ENCODE measurements at regions not wholly inside any gene's neighbourhood (a gene's known extent, or its start where the extent isn't known, plus 50 kb on each side); places are given as distances from the start of the nearest gene placed in this dataset.
A peak's percentile ranks its signal among the peaks of the same experiment; 100 is the strongest.
"Not testable (repeated sequence)": the region's sequence is repeated elsewhere in the genome, so short reads cannot be mapped to it uniquely, and the experiment has no call there.

DNA sequence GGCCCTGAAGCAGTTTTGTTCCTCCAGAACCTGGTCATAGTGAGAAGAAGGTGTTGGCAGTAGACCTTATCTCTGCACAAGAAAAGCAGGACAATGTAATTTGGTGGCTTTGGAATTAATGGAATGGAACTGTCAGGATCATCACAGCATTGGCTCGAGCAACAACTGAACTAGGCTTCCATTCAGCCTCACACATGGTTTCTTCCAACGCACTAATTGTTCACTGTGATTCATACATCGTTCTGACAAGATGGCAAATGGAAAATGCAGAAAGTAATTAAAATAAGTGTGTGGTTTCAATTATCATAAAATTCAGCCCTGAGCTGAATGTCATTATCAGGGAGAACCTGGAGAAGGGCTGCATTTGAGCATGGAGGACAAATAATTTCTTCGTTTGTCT is 80.6 kb downstream of the MFSD1 start:
- no peak for DNase-seq (ENCODE audit: low read depth)

DNA sequence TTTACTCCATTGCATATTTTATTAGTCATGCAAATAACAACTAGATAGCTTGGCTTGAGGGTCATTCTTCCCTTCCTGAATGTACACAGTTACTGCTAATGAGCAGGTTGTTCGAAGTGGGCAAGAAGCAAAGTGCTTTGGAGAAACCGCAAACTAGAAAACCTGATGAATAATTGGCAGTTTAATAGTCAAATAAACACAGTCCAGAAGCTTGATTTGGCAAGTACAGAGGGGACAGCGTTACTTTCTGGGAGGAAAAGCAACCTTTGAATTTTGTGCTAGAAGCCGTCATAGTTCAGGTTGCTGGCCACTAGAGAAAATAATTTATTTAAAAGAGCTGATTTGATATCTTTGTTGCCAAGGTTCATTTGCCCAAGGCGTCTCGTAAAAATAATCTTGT is 94.9 kb downstream of the MFSD1 start:
- DNase-seq (ENCODE audit: low read depth), result no peak

DNA sequence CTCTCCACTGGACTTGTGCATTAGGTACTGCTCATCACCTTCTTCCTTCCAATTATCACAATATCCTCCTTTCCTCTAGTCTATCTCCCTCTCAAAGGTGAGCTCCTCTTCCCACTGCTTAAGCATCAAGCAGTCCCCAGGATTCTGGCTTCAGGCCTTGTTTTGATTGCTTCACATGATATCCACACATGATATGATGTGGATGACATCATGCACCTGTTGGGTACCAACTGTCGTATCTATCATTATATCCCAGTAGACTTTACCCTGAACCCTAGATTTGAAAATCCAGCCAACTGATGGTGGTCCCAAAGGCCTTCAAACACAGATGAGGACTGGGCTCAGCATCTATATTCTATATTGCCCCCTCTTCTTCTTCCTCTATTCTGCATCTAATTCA is 104.9 kb downstream of the MFSD1 start:
- no peak for DNase-seq (ENCODE audit: low read depth)

DNA sequence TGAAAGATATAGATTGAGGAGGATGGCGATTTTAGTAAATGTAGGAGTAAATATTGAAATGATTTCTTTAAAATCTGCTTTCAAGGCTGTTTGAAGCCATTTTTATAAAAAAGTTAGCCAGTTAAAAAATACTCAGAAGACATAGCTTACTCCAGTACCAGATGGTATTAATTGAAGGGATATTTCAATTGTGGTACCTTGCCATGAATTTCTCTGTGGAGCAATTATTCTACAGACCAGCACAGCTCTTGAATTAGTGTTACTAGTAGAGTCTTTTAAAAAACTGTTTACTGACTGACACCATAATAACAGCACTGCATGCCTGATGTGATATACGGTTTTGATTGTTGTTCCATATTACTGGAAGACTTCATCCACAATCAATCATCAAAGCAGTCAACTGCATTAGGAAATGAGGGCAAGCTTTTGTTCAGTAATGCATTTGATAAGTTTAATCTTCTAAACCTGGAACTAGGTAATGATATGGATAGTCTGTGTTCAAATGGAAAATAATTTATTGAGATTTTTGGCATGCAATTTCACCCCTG is 106.4 kb downstream of the MFSD1 start:
- DNase-seq (ENCODE audit: low read depth), result no peak

DNA sequence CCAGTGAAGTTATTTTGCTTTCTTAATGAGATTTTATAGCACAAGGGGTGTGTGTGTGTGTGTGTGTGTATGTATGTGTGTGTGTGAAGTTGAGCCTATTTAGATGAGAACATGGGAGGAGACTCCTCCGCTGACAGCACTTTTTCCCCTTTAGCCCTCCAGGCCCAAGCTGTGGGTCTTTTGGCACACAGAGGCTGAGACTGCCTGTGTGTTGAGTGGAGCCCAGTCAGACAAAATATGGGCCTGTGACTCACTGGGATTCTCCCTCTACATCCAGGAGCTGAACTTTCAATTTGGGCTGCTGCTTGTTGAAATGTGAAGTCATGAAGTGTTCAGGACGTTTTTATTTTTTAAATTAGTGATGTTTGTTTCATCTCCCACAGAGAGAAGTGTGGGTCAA is 108.0 kb downstream of the MFSD1 start:
- peak; percentile 12 for DNase-seq (ENCODE audit: low read depth)

DNA sequence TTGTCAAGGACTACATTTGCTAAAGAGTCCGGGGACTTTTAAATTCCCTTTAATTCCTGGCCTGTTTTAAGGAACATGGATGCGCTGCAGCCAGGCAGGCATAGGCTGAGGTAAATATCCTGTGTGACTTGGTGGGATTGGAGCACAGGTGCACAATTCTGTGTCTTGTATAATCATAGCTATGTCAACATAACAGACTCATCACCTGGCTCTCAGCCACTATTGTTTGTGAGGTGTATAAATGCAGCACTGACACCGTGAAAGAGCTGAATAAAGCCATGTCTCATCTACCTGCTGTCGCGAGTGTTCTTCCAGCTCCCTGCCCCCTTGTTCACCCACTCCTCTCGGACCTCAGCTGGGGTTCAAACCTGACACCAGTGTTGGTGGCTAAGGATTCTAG is 109.7 kb downstream of the MFSD1 start:
- peak; percentile 24 for DNase-seq (ENCODE audit: low read depth)

DNA sequence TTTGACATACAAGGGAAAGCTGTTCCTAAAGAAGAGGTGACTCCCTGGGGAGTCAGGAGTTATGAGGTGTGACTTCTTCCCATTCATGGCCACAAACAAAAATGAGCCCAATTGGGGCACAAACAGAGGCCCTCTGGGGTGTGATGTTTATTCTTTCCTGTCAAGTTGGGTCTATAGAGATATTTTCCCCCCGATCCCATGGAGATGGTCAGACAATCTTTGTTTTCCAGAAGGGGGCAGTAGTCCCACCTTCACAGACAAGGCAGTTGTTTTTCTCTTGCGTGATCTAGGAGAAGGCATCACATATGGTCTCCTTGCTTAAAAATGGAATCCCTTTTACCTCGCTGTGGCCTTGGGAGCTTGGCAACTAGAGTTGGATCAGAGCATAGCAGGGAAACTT is 110.3 kb downstream of the MFSD1 start:
- no peak for DNase-seq (ENCODE audit: low read depth)

DNA sequence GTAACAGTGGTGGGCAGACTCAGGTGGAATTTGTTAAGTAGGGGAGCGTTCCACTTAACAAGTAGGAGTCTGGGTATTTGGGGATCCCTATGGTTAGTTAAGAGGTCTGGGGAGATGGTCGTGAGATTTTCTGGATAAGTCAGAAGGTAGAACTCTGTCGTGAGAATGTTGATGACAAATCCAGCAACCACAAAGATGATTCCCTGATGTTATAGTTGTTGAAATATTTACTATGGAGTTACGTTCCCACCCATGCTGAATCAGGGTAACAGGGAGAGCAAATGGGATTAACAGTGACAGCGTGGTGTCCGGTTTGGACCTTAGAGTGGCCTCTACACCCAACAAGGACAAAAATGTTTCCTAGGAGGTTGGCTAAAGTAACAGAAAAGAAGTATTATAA is 110.8 kb downstream of the MFSD1 start:
- no peak for DNase-seq (ENCODE audit: low read depth)

DNA sequence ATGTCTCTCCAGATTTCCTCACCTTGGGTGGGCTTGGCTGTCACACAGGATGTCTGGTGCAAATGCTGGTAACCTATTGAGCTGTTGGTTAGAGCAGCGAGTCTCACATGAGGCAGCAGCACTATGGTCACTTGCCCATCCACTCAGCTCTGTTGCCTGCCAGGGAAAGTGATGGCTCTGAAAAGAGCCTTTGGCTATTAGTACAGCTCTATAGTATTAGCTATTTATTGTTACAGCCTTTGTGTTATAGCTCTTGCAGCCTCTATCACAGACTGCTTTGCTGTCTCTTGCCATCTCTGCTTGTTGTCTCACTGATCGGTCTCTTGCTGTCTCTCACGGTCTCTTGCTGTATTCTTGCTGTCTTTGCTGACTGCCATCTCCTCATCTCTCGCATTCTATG is 114.3 kb downstream of the MFSD1 start:
- DNase-seq (ENCODE audit: low read depth), result no peak

DNA sequence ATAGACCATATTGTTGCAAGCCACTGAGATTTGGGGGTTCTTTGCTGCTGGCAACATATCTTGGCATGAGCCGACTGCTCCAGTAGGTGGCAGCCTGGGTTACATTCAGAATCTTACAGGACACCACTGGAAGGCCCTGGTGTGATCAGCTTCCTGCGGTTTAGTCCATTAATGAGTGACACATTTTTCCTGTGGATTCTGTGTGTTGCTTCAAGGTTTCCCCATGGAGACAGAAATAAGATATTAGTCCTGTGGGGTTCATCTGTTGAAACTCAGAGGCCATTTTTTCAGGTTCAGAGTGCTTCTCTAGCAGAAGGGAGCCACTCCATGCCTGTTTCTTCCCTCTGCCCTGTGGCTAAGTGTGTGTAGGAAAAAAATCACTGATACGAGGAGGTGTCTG is 116.2 kb downstream of the MFSD1 start:
- peak; percentile 86 for DNase-seq (ENCODE audit: low read depth)

DNA sequence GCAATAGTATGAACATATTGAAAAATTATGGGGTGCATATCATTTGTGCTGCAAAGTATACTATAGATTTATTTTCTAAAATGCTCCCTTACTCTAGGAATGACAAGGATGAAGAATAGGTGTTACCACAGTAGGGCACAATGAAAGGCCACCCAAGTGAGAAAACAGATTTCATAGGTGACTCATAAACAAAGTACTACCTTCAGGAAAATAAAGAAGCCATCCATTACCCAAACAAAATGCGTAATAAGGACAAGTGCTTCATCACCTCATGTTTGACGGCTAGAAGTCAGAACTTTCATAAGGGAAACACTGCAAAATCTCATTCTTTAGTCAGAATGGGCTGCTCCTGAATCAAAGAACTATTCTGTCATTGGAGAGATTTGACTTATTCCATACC is 116.6 kb downstream of the MFSD1 start:
- no peak for DNase-seq (ENCODE audit: low read depth)

DNA sequence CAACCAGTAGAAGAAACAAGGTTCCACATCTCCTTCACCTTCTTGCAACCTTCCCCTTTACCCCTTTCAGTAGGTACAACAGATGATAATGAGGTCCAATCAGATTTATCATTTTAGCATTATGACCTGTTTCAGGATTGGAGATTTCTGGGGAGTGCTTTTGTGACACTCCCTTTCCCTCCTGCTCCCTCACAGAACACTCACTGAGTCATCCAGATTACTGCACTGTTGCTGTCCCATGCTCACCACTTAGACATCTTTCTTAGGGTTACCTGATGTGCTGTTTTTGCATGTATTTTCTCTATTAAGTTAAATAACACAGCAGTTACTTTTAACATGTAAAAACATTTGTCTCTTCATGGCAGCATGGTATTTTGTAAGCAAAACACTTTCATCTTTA is 118.5 kb downstream of the MFSD1 start:
- no peak for DNase-seq (ENCODE audit: low read depth)

DNA sequence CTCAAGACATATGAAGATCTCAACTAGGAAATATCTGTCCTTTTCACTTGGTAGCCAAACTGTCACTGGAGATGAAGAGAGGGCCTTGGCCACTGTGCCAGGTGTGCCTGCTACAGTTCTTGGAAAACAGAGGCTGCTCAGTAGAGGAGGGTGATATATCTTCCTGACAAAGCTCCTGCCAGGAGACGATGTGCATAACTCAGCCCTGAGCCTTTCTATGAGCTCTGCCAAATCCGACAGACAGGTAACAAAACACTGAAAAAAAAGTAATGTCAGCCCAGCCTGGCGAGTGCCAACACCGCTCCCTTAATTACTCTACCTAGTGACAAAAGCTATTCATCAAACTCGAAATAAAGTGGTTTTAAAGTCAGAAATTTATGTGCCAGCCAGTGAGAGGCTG is 123.2 kb downstream of the MFSD1 start:
- DNase-seq (ENCODE audit: low read depth), result no peak

DNA sequence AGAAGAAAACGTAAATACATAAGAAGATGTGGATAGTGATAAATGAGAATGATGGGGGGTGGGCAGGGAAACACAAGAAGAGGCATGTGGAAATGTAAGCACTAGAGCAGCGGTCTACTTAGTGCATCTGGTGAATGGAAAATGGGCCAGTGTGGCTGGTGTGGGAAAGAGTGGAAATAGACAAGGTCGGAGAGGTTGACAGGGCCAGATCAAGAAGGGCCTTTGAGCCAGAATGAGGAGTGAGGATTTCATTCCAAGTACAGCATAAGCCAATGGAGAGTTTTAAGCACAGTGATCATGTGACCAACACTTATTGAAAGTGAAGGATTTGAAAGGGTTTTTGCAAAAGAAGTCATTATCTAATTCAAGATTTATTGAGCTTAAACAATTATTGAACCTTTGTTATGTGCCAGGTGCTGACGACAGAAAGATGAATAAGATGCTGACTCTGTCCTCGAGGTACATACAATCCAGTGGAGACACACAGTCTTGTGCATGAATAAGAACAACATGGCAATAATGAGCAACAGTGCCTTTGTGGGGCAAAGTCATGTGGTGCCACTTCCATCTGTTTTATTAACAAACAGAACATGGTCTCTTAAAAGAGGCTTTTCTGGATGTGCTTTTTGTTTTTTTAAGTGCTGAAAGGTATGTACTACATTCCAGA is 124.1 kb downstream of the MFSD1 start:
- DNase-seq (ENCODE audit: low read depth), result no peak

DNA sequence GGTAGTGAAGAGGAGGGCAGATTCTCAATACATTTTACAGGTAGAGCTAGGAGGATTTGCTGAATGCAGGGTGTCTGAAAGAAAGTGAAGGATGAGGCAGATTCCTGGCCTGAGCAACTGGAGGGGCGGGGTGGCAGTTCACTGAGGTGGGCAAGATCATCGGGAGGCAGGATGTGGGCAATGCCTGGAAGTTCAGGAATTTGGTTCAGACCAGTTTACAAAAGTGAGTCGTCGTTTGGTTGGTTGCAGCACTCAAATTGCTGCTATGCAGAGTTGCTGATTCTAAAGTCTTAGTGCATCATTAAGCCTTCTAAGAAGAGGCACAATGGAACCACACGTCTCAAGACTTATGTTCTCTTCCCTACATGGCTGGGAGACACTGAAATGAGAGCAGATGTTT is 134.0 kb downstream of the MFSD1 start:
- peak; percentile 21 for DNase-seq (ENCODE audit: low read depth)

DNA sequence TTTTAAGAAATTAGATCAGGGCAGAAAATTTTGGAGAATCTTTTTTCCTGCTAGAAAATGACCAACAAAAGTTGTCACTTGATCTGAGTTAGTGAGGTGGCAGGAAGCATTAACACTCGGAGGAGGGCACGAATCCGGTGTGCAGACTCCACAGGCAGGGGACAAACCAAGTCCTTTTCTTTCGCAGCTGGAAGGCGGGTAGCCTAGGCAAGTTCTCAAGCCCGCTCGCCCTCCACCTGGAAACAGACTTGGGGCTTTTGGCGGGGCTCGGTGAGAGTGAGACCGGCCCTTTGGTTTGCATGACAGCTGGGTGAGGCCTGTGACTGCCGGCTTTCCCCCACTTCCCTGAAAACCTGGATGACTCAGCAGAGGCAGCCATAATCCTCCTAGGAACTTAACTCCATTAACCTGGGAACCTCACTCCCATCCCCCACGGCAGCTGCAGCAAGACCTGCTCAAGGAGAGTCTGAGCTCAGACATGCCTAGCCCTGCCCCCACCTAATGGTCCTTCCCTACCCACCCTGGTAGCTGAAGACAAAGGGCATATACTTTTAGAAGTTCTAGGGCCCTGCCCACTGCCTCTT is 134.8 kb downstream of the MFSD1 start:
- peak; percentile 24 for DNase-seq (ENCODE audit: low read depth)

DNA sequence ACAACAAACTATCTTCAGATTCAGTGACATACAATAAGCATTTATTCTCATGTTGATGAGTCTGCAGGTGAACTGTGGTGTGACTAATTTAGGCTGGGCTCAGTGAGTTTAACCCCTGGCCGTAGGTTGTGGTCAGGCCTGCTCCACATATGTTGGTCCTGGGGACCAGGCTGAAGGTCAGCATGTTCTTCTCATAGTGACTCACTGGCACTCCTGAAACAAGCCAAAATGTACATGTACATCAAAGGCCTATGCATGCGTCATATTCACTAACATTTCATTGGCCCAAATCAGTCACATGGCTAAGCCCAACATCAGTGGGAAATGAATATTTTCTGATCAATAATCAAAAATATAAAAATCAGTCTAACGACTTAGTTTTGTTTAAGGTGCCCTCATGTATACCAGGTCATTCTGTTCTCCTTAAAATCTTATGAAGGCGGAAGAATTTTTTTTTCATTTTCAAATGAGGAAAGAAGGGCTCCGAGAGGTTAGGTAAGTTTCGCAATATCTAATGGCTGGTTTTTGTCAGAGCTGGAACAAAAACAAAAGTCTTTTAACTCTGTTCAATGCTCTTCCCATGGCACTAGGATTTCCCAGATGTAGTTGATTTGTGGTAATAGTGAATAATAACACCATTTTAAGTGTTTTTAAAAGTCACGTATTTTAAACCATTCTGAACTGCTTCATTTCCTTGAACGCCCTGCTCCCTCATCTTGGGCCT is 148.5 kb downstream of the MFSD1 start:
- DNase-seq (ENCODE audit: low read depth), result no peak

DNA sequence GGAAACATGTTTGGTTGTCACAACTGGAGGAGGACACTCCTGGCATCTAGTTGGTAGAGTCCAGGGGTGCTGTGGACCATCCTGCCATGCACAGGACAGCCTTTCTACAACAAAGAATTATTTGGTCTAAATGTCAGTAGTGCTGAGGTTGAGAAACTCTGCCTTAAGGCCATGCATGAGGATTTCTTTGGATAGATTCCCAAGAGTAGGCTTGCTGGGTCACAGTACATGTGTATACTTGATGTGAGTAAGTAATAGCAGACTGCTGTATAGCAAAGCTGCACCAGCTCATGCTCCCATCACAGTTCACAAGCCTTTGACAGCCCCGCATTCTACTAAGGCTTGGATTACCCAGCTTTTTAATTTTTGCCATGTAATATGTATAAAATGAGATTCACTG is 151.3 kb downstream of the MFSD1 start:
- DNase-seq (ENCODE audit: low read depth), result no peak

DNA sequence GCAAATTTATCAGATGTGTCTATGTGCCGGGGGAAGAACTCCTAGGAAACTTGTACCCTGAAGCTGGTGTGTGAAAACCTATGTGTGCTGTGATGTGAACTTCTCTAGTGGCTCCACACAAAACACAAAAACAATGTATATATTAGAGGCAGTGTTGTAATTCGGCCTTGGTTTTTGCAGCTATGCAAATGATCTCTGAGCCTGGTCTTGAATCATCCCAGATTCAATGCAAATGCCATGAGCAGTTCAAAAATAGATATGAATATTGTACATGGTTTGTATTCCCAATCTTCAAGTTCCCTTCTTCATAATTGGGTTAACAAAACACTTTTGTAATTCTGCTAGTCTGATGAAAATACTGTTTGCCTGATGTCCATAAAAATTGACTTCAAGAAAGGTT is 152.6 kb downstream of the MFSD1 start:
- DNase-seq (ENCODE audit: low read depth), result no peak

DNA sequence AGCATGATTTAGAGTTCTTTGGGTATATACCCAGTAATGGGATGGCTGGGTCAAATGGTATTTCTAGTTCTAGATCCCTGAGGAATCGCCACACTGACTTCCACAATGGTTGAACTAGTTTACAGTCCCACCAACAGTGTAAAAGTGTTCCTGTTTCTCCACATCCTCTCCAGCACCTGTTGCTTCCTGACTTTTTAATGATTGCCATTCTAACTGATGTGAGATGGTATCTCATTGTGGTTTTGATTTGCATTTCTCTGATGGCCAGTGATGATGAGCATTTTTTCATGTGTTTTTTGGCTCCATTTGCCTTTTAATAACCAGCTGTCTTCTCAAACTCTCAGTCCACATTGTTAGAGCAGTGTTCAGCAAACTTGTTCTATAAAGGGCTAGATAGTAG is 155.9 kb downstream of the MFSD1 start:
- not testable (repeated sequence) for DNase-seq (ENCODE audit: low read depth)

DNA sequence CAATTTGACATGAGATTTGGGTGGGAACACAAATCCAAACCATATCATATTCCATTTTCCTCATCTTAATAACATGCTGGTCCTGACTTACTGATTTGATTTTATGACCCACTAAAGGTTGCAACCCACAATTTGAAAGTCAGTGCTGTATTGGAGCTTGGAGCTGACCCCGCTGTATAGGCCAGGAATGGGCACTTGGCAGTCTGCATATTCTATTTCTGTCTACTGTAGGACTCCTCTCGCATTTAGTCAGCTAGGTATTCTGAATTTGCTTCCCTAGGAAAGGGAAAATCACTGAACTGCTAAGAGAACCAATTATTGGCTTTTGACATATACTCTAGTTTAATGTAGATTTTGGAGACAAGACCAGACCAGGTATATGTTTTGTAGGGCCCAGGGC is 157.0 kb downstream of the MFSD1 start:
- DNase-seq (ENCODE audit: low read depth), result no peak

DNA sequence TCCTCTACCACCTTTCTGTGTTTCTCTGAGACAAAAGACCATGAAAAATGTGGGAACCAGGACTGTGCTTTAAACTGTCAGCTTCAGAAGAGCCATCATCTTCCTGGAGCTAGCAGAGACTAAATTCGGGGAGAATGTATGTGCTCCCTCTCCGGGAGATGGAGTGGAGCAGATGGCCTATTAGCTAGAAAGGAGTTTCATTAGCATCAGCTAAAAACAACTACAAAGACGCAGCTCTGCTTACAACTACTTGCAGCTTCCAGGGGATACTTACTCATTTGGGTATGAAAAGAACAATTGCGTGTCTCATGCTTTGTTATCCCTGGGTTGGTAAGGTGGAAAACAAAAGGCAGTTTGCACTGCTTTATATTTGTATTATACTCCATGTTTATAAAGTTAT is 159.6 kb downstream of the MFSD1 start:
- no peak for DNase-seq (ENCODE audit: low read depth)

DNA sequence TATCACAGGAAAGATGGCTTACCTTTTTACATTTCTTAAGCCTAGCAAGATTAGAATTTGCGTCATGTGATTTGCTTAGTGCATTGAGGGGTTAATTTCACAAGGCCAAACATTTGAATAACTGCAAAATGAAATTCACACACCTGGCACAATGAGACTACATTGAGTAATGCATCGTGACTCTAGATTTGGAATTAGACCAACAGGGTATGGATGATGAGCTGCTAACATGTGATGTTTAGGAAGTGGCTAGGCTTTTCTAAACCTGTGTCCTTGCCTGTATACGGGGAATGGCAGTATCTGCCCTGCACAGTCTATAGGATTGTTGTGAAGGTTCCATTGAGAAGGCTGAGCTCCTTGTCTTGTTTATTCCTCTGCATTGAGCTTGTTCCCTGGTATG is 160.1 kb downstream of the MFSD1 start:
- DNase-seq (ENCODE audit: low read depth), result no peak

Measured in myocyte (in vitro differentiated cells).